ENCODE measurements at regions not wholly inside any gene's neighbourhood (a gene's known extent, or its start where the extent isn't known, plus 50 kb on each side); places are given as distances from the start of the nearest gene placed in this dataset.
"Not testable (repeated sequence)": the region's sequence is repeated elsewhere in the genome, so short reads cannot be mapped to it uniquely, and the experiment has no call there.

DNA sequence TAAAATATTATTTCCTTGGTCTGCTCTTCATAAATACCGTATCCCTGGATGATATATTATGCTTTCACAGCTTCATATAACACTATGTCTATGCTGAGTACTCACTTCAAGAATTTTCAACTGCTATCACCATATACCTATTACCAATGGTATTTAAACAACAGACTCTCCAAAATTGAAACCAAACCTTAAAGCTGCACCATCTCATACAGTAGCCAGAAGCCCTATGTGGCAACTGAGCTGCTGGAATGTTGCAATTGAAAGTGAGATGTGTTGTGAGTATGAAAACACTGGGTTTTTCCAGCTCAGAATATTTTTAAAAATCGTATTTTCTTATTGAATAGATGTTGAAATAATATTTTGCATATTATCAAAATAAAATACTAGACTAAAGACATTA is 130.1 kb upstream of the GOLGA6L6 start:
- Histone ChIP-seq H3K27me3 (ENCODE audit: control insufficient read depth in 4 of 4, insufficient read depth in 4 of 4, low read length in 3 of 4) (no peaks in the 10 kb centered on the region), H3K27ac (ENCODE audit: low read depth in 1 of 2, low read length in 2 of 2) (no peak overlapping the region), H3K9ac (ENCODE audit: low read depth in 1 of 2, low read length in 2 of 2) (no peak overlapping the region), H3K36me3 (ENCODE audit: control insufficient read depth in 4 of 4, insufficient read depth in 3 of 4, low read depth in 1 of 4, low read length in 3 of 4) (no peaks in the 10 kb centered on the region), H3K9me3 (ENCODE audit: control insufficient read depth in 4 of 4, low read length in 3 of 4) (no peaks in the 10 kb centered on the region), H3K4me3 (ENCODE audit: low read depth in 1 of 3, low read length in 3 of 3) (no peak overlapping the region), H3K4me1 (ENCODE audit: control insufficient read depth in 4 of 4, insufficient read depth in 4 of 4, low read length in 3 of 4) (no peaks in the 10 kb centered on the region)
- WGBS: 36% methylated on average over 2 of the region's 2 CpGs
- TF ChIP-seq FOXA2 (IDR thresholded peaks at IDR 0.05) (no peak), HNF4A (conservative IDR thresholded peaks at IDR 0.05) (no peak), RXRA (IDR thresholded peaks at IDR 0.05) (no peak), SP1 (IDR thresholded peaks at IDR 0.05) (no peak), RAD21 (IDR thresholded peaks at IDR 0.05) (no peak), YY1 (IDR thresholded peaks at IDR 0.05) (no peak), HNF4G (IDR thresholded peaks at IDR 0.05) (no peak), JUND (IDR thresholded peaks at IDR 0.05) (no peak), NR2F2 (IDR thresholded peaks at IDR 0.05) (no peak), TAF1 (conservative IDR thresholded peaks at IDR 0.05) (no peak), FOXA1 (IDR thresholded peaks at IDR 0.05) (no peak), EGR1 (IDR thresholded peaks at IDR 0.05; ENCODE audit: low read depth in 2 of 2) (no peak), GABPA (IDR thresholded peaks at IDR 0.05 in 1 of 2, conservative IDR thresholded peaks at IDR 0.05 in 1 of 2) (no peak)
- TF ChIP-seq, protein P1, sequence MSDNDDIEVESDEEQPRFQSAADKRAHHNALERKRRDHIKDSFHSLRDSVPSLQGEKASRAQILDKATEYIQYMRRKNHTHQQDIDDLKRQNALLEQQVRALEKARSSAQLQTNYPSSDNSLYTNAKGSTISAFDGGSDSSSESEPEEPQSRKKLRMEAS (IDR thresholded peaks at IDR 0.05): no peak
- TF ChIP-seq, protein P2, sequence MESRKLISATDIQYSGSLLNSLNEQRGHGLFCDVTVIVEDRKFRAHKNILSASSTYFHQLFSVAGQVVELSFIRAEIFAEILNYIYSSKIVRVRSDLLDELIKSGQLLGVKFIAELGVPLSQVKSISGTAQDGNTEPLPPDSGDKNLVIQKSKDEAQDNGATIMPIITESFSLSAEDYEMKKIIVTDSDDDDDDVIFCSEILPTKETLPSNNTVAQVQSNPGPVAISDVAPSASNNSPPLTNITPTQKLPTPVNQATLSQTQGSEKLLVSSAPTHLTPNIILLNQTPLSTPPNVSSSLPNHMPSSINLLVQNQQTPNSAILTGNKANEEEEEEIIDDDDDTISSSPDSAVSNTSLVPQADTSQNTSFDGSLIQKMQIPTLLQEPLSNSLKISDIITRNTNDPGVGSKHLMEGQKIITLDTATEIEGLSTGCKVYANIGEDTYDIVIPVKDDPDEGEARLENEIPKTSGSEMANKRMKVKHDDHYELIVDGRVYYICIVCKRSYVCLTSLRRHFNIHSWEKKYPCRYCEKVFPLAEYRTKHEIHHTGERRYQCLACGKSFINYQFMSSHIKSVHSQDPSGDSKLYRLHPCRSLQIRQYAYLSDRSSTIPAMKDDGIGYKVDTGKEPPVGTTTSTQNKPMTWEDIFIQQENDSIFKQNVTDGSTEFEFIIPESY (IDR thresholded peaks at IDR 0.05): no peak
- TF ChIP-seq, protein P3, sequence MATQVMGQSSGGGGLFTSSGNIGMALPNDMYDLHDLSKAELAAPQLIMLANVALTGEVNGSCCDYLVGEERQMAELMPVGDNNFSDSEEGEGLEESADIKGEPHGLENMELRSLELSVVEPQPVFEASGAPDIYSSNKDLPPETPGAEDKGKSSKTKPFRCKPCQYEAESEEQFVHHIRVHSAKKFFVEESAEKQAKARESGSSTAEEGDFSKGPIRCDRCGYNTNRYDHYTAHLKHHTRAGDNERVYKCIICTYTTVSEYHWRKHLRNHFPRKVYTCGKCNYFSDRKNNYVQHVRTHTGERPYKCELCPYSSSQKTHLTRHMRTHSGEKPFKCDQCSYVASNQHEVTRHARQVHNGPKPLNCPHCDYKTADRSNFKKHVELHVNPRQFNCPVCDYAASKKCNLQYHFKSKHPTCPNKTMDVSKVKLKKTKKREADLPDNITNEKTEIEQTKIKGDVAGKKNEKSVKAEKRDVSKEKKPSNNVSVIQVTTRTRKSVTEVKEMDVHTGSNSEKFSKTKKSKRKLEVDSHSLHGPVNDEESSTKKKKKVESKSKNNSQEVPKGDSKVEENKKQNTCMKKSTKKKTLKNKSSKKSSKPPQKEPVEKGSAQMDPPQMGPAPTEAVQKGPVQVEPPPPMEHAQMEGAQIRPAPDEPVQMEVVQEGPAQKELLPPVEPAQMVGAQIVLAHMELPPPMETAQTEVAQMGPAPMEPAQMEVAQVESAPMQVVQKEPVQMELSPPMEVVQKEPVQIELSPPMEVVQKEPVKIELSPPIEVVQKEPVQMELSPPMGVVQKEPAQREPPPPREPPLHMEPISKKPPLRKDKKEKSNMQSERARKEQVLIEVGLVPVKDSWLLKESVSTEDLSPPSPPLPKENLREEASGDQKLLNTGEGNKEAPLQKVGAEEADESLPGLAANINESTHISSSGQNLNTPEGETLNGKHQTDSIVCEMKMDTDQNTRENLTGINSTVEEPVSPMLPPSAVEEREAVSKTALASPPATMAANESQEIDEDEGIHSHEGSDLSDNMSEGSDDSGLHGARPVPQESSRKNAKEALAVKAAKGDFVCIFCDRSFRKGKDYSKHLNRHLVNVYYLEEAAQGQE (IDR thresholded peaks at IDR 0.05): no peak
- TF ChIP-seq, protein P4, sequence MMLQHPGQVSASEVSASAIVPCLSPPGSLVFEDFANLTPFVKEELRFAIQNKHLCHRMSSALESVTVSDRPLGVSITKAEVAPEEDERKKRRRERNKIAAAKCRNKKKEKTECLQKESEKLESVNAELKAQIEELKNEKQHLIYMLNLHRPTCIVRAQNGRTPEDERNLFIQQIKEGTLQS (IDR thresholded peaks at IDR 0.05): no peak
- TF ChIP-seq, protein P5, sequence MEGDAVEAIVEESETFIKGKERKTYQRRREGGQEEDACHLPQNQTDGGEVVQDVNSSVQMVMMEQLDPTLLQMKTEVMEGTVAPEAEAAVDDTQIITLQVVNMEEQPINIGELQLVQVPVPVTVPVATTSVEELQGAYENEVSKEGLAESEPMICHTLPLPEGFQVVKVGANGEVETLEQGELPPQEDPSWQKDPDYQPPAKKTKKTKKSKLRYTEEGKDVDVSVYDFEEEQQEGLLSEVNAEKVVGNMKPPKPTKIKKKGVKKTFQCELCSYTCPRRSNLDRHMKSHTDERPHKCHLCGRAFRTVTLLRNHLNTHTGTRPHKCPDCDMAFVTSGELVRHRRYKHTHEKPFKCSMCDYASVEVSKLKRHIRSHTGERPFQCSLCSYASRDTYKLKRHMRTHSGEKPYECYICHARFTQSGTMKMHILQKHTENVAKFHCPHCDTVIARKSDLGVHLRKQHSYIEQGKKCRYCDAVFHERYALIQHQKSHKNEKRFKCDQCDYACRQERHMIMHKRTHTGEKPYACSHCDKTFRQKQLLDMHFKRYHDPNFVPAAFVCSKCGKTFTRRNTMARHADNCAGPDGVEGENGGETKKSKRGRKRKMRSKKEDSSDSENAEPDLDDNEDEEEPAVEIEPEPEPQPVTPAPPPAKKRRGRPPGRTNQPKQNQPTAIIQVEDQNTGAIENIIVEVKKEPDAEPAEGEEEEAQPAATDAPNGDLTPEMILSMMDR (IDR thresholded peaks at IDR 0.05; ENCODE audit: low read depth, low read length, missing input control): no peak
- DNase-seq (ENCODE audit: low spot score): no peak

DNA sequence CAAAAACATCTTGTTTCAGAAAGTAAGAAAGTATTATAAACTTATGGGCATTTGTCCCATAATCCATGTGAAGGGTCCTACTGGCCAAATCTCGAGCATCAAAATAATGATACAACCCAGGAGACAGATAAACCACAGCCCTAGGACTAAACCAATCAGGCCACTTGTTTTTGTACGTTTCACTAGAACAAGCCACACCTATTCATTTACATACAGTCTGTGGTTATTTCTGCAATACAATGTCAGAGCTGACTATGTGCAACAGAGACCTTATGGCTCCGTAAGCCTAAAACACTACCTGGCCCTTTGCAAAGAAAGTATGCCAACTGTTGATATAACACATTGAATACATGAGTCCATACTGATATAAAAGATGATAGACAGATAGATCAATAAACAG is 124.8 kb upstream of the GOLGA6L6 start:
- not testable (repeated sequence) for H3K36me3 ChIP-seq (ENCODE audit: control insufficient read depth in 4 of 4, insufficient read depth in 3 of 4, low read depth in 1 of 4, low read length in 3 of 4); DNase-seq (ENCODE audit: low spot score); H3K9ac ChIP-seq (ENCODE audit: low read depth in 1 of 2, low read length in 2 of 2); H3K27ac ChIP-seq (ENCODE audit: low read depth in 1 of 2, low read length in 2 of 2); H3K4me1 ChIP-seq (ENCODE audit: control insufficient read depth in 4 of 4, insufficient read depth in 4 of 4, low read length in 3 of 4); H3K27me3 ChIP-seq (ENCODE audit: control insufficient read depth in 4 of 4, insufficient read depth in 4 of 4, low read length in 3 of 4); H3K9me3 ChIP-seq (ENCODE audit: control insufficient read depth in 4 of 4, low read length in 3 of 4); H3K4me3 ChIP-seq (ENCODE audit: low read depth in 1 of 3, low read length in 3 of 3)
- WGBS: 50% methylated on average over 3 of the region's 3 CpGs
